Neuronal stem cell (in vitro differentiated cells): ENCODE measurements at regions not wholly inside any gene's neighbourhood (a gene's known extent, or its start where the extent isn't known, plus 50 kb on each side); places are given as distances from the start of the nearest gene placed in this dataset.
A peak's percentile ranks its signal among the peaks of the same experiment; 100 is the strongest.

Source experiments
- DNase-seq: peaks from one replicate; pipeline ENCODE4 v3.0.0-alpha.2; 2013; ENCODE audit warnings: low spot score
- H2AFZ ChIP-seq: one replicate; pipeline ENCODE4 v1.6.1; 2013; ENCODE audit warnings: mild to moderate bottlenecking, low read length, inconsistent platforms
- H2AK5ac ChIP-seq: 2 replicates; pipeline ENCODE4 v1.6.1; 2013; ENCODE audit warnings: low read depth, mild to moderate bottlenecking, inconsistent platforms, low read length, moderate library complexity, mixed read lengths
- H2BK120ac ChIP-seq: 2 replicates; pipeline ENCODE4 v1.6.1; 2013; ENCODE audit warnings: low read depth, mild to moderate bottlenecking, inconsistent platforms, low read length, moderate library complexity, mixed read lengths
- H2BK12ac ChIP-seq: one replicate; pipeline ENCODE4 v1.6.1; 2013; ENCODE audit warnings: low read length, inconsistent platforms
- H2BK15ac ChIP-seq: 2 replicates; pipeline ENCODE4 v1.6.1; 2013; ENCODE audit warnings: mild to moderate bottlenecking, low read length, inconsistent platforms, mixed read lengths
- H2BK5ac ChIP-seq: one replicate; pipeline ENCODE4 v1.6.1; 2013; ENCODE audit warnings: inconsistent platforms, mild to moderate bottlenecking, low read length, moderate library complexity
- H3K14ac ChIP-seq: one replicate; pipeline ENCODE4 v1.6.1; 2013; ENCODE audit warnings: low read length, inconsistent platforms
- H3K18ac ChIP-seq: 2 replicates; pipeline ENCODE4 v1.6.1; 2013; ENCODE audit warnings: low read length, inconsistent platforms
- H3K23ac ChIP-seq: 2 replicates; pipeline ENCODE4 v1.6.1; 2013; ENCODE audit warnings: low read depth, mild to moderate bottlenecking, mixed read lengths, low read length, inconsistent platforms; ENCODE audit not compliant: poor library complexity
- H3K27ac ChIP-seq: replicated peaks from 3 replicates; pipeline ENCODE4 v1.5.1; 2013; ENCODE audit warnings: low read length, inconsistent platforms
- H3K27me3 ChIP-seq, 3 experiments: 2 replicates each; pipeline ENCODE4 v1.6.1; 2013; ENCODE audit warnings: low read length in 3 of 3, mild to moderate bottlenecking in 2 of 3, inconsistent platforms in 1 of 3, low read depth in 1 of 3, mixed read lengths in 1 of 3, moderate library complexity in 1 of 3; ENCODE audit not compliant: control insufficient read depth in 3 of 3, insufficient read depth in 3 of 3
- H3K36me3 ChIP-seq, 2 donors: replicated peaks in 1 of 2; 2 replicates each; pipeline ENCODE4 v1.6.1; 2013; ENCODE audit warnings: low read length in 2 of 2; ENCODE audit not compliant: control insufficient read depth in 2 of 2, insufficient read depth in 2 of 2
- H3K4ac ChIP-seq: 2 replicates; pipeline ENCODE4 v1.6.1; 2013; ENCODE audit warnings: inconsistent platforms, mild to moderate bottlenecking, low read length, moderate library complexity
- H3K4me1 ChIP-seq, 2 donors: 1 replicate in 1 of 2; 2 replicates in 1 of 2; pipeline ENCODE4 v1.6.1; 2013; ENCODE audit warnings: low read length in 2 of 2, low read depth in 1 of 2; ENCODE audit not compliant: control insufficient read depth in 2 of 2, insufficient read depth in 1 of 2
- H3K4me2 ChIP-seq: one replicate; pipeline ENCODE4 v1.6.1; 2013; ENCODE audit warnings: mild to moderate bottlenecking, low read length, inconsistent platforms; ENCODE audit not compliant: insufficient read depth, poor library complexity, severe bottlenecking
- H3K4me3 ChIP-seq, 2 donors: 2 replicates each; pipeline ENCODE4 v1.5.1; 2013; ENCODE audit warnings: low read length in 2 of 2, mild to moderate bottlenecking in 2 of 2, inconsistent platforms in 1 of 2, moderate library complexity in 1 of 2
- H3K79me1 ChIP-seq: one replicate; pipeline ENCODE4 v1.6.1; 2013; ENCODE audit warnings: low read depth, mild to moderate bottlenecking, inconsistent platforms, low read length, moderate library complexity
- H3K9ac ChIP-seq: one replicate; pipeline ENCODE4 v1.6.1; 2013; ENCODE audit warnings: mild to moderate bottlenecking, low read depth, low read length, inconsistent platforms; ENCODE audit not compliant: poor library complexity
- H3K9me3 ChIP-seq, 2 donors: replicated peaks in 1 of 2; 2 replicates each; pipeline versions ENCODE3 to v1.6.1; 2013; ENCODE audit warnings: low read length in 2 of 2, mild to moderate bottlenecking in 2 of 2, inconsistent platforms in 1 of 2, low read depth in 1 of 2, mixed read lengths in 1 of 2, moderate library complexity in 1 of 2; ENCODE audit not compliant: control insufficient read depth in 2 of 2, insufficient read depth in 1 of 2
- H4K8ac ChIP-seq: one replicate; pipeline ENCODE4 v1.6.1; 2013; ENCODE audit warnings: low read depth, mild to moderate bottlenecking, inconsistent platforms, low read length, moderate library complexity
- H4K91ac ChIP-seq: one replicate; pipeline ENCODE4 v1.6.1; 2013; ENCODE audit warnings: low read length, low read depth, mild to moderate bottlenecking, inconsistent platforms; ENCODE audit not compliant: poor library complexity
- WGBS, 2 donors: extraction: QIAGEN DNeasy Blood & Tissue Kit; methylation state at CpG; one replicate each; pipeline ENCODE4 v1.1.7; 2013; ENCODE audit warnings: missing lambda C conversion rate in 2 of 2, mixed read lengths in 1 of 2; ENCODE audit not compliant: insufficient read length in 2 of 2, insufficient replicate concordance in 1 of 2; ENCODE audit errors: extremely low coverage in 2 of 2; 5-methylcytosine and 5-hydroxymethylcytosine counted together

DNA sequence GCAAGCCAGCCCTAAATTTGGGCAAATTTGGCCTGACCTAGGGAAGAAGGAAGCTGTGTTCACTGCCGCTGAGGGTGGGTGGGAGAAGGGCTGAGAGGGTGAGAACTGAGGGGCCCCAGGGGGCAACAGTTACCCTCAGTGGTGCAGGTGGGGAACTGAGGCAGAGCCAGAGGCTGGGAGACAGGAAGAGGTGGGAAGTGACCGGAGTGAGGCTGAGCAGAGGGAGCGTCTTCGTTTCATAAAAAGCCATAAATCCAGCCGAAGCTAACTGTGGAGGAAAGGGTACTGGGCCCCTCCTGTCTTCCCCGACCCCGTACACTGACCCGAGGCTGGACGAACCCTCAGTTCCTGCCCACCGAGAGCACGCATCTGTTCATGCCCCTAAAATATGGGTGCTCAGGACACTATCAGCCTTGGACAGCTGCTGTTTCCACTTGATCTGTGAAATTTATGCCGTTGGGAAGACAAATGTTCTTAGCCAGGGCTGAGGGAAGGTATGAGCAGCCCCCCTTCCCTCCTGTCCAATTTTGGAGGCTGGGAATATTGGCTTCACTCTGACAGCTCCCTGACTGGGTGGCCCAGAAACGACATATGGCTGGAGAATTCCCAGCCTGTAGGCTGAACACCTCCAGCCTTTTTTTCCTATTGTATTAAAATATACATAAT, 116.5 kb downstream of the KIF26A start:
- Histone ChIP-seq H3K36me3 (no peaks in the 10 kb centered on the region), H3K4ac (no peak overlapping the region), H3K27me3 (peaks cover 0 to 7% (median 0%) of the 10 kb centered on the region in 3 experiments), H3K4me3 (no peak overlapping the region), H3K4me2 (no peak overlapping the region), H2BK15ac (no peak overlapping the region), H3K4me1 (no peaks in the 10 kb centered on the region), H4K8ac (no peak overlapping the region), H3K9ac (no peak overlapping the region), H3K23ac (no peak overlapping the region), H3K27ac (no peak overlapping the region), H3K14ac (no peak overlapping the region), H2BK120ac (no peak overlapping the region), H3K9me3 (peaks cover 0 to 3% of the 10 kb centered on the region in 2 donors), H2AK5ac (no peak overlapping the region), H4K91ac (no peak overlapping the region), H2AFZ (no peak overlapping the region), H3K18ac (no peak overlapping the region), H3K79me1 (no peaks in the 10 kb centered on the region), H2BK12ac (no peak overlapping the region), H2BK5ac (no peak overlapping the region)
- WGBS, 2 donors = no CpG with 5 or more reads among the region's 13 CpGs
- DNase-seq = no peak

GRCh38 chr14:104256025-104256424, 117.6 kb downstream of the KIF26A start:
- H4K91ac ChIP-seq = no peak overlapping the region
- H2BK5ac ChIP-seq = no peak overlapping the region
- no peaks in the 10 kb centered on the region for H3K79me1 ChIP-seq
- H2BK15ac ChIP-seq = no peak overlapping the region
- no peak overlapping the region for H2AK5ac ChIP-seq
- no peaks in the 10 kb centered on the region for H3K36me3 ChIP-seq
- H3K18ac ChIP-seq = no peak overlapping the region
- no peak overlapping the region for H3K14ac ChIP-seq
- no peaks in the 10 kb centered on the region for H3K4me1 ChIP-seq
- no CpG with 5 or more reads among the region's 2 CpGs for WGBS, 2 donors
- H3K23ac ChIP-seq = no peak overlapping the region
- no peak overlapping the region for H3K9ac ChIP-seq
- no peak for DNase-seq
- no peak overlapping the region for H3K4me3 ChIP-seq
- no peak overlapping the region for H4K8ac ChIP-seq
- H3K4me2 ChIP-seq = no peak overlapping the region
- H3K27ac ChIP-seq = no peak overlapping the region
- H3K27me3 ChIP-seq = peaks cover 0 to 7% (median 0%) of the 10 kb centered on the region in 3 experiments
- H2BK12ac ChIP-seq = no peak overlapping the region
- H3K9me3 ChIP-seq = peaks cover 0 to 4% of the 10 kb centered on the region in 2 donors
- no peak overlapping the region for H3K4ac ChIP-seq
- no peak overlapping the region for H2AFZ ChIP-seq
- H2BK120ac ChIP-seq = no peak overlapping the region

DNA sequence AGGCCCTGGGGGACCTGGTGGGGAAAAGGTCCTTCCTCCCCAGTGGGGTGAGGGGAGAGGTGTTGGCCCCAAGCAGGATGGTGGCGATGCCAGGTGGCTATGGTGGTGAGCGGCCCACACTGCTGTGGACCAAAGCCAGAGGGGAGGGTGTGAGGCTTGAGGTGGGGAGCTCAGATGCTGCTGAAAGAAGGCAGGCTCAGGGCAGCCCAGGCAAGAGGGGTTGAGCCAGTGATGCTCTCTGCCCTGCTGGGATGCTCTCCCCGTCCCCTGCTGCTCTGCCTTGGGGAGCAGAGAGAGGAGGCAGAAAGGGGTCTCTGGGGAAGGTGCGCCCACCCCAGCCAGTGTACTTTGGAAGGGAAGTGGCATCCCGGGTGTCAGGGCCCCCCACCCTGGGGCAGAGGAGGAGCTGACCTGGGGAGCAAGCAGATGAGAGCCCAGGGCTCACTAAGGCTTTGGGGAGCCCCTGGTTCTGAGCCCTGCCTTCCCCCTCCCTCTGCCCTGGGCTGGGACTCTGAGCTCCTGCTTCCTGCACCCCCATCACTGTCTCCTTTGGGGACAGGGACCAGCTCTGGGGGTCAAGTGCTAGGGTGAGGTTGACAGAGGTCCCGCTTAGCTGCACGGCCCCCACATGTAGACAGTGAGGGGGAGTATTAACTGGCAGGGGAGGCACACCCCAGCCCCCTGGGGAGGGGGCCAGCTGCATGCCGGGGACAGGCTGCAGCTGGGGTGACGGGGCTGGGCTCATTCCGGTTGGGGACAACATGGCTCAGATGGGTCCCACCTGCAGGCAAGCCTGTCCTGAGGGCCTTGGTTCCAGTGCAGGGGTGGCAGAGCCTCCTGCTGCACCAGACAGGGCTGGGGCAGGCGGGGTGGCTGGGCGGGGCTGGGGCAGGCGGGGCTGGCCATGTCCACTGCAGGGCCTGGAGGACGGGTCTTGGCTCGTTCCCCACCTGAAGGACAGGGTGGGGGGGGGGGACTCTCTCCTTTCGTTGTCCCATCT, 124.4 kb downstream of the KIF26A start:
- WGBS, 2 donors = no CpG with 5 or more reads among the region's 16 CpGs
- Histone ChIP-seq H3K4me1 (no peaks in the 10 kb centered on the region), H3K14ac (peak overlapping the region; percentile 4), H3K23ac (peak overlapping the region; percentile 82), H2AFZ (no peak overlapping the region), H3K4ac (no peak overlapping the region), H2AK5ac (no peak overlapping the region), H4K91ac (no peak overlapping the region), H3K9ac (no peak overlapping the region), H2BK5ac (no peak overlapping the region), H2BK120ac (no peak overlapping the region), H3K9me3 (peaks cover 0 to 6% of the 10 kb centered on the region in 2 donors), H3K18ac (peak overlapping the region; percentile 53), H3K36me3 (no peaks in the 10 kb centered on the region), H3K79me1 (no peaks in the 10 kb centered on the region), H4K8ac (no peak overlapping the region), H2BK15ac (no peak overlapping the region), H3K27me3 (no peaks in the 10 kb centered on the region), H2BK12ac (no peak overlapping the region), H3K4me2 (no peak overlapping the region), H3K4me3 (no peak overlapping the region), H3K27ac (no peak overlapping the region)
- DNase-seq = no peak
